NT2/D1 (cell line): ENCODE measurements at regions not wholly inside any gene's neighbourhood (a gene's known extent, or its start where the extent isn't known, plus 50 kb on each side); places are given as distances from the start of the nearest gene placed in this dataset.

Experiments used
- SUZ12 ChIP-seq: IDR thresholded peaks from 2 replicates; pipeline ENCODE4 v1.6.1; 2011; ENCODE audit not compliant: insufficient read length, insufficient read depth; ENCODE audit errors: extremely low read depth
- YY1 ChIP-seq: IDR thresholded peaks from 2 replicates; pipeline ENCODE4 v1.6.1; 2011; ENCODE audit not compliant: insufficient read length, insufficient read depth
- ZNF274 ChIP-seq: IDR thresholded peaks from 2 replicates; pipeline ENCODE4 v1.6.1; 2011; ENCODE audit warnings: mild to moderate bottlenecking, low read depth, low read length

DNA sequence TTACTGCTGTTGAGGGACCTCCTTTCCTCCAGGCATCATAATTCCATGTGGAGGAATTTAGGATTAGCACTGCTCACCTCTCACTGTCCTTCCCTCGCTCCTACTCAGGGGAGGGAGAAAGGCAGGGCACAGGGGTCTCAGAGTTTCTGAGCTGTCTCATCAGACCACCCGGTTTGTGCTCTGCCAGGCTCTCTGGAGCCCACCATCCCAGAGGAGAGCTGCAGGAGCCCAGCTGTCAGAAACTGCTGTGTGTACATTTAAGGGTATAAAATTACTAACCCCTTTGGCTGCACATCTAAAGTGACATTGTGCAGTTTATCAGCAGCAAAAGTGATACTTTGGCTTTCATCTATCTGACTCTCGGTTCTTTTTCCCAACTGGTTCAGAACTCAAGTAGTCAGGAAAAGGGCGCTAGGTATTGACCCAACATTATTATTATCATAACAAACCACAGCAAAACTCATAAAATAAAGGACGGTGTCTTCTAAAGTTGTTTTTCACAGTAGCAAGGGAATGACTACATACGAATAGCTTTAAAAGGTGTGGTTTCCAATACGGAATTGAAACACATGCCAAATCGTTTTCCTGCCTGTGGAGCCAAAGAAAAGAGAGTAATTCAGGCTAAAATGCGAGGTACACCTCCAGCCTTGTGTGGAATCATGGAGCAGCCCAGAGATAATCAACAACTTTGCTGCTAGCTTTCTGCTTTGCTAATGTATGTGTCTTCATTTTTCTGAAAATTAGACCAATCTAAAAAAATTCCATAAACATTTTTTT is 348.1 kb downstream of the TMEM167A start:
- TF ChIP-seq ZNF274 (no peak), SUZ12 (no peak), YY1 (no peak)
